CD14-positive monocyte (primary cell): ENCODE measurements at regions not wholly inside any gene's neighbourhood (a gene's known extent, or its start where the extent isn't known, plus 50 kb on each side); places are given as distances from the start of the nearest gene placed in this dataset.
"Not testable (repeated sequence)": the region's sequence is repeated elsewhere in the genome, so short reads cannot be mapped to it uniquely, and the experiment has no call there.

Source experiments
- DNase-seq, 3 donors: peaks; one replicate each; pipeline ENCODE4 v3.0.0-alpha.2; 2011 to 2022
- H2AFZ ChIP-seq: 2 replicates; pipeline ENCODE4 v1.6.0; 2012; ENCODE audit warnings: mild to moderate bottlenecking, low read depth, low read length, inconsistent platforms; ENCODE audit not compliant: insufficient read depth, poor library complexity, severe bottlenecking
- H3K27ac ChIP-seq, 2 donors: 1 replicate in 1 of 2; 2 replicates in 1 of 2; pipeline ENCODE4 v1.5.1; 2012 to 2013; ENCODE audit warnings: low read length in 2 of 2, control low read depth in 1 of 2, inconsistent platforms in 1 of 2, low read depth in 1 of 2, mild to moderate bottlenecking in 1 of 2
- H3K27me3 ChIP-seq, 2 donors: one replicate each; pipeline versions ENCODE4 v1.6.0 to v1.6.1; 2011 to 2013; ENCODE audit warnings: low read length in 2 of 2; ENCODE audit not compliant: control insufficient read depth in 2 of 2, insufficient read depth in 2 of 2
- H3K36me3 ChIP-seq, 2 donors: replicated peaks in 1 of 2; 1 replicate in 1 of 2; 2 replicates in 1 of 2; pipeline versions ENCODE4 v1.5.1 to v1.6.1; 2012 to 2013; ENCODE audit warnings: low read length in 2 of 2, control low read depth in 1 of 2, inconsistent platforms in 1 of 2, mild to moderate bottlenecking in 1 of 2; ENCODE audit not compliant: insufficient read depth in 2 of 2, control insufficient read depth in 1 of 2
- H3K4me1 ChIP-seq, 2 donors: 1 replicate in 1 of 2; 2 replicates in 1 of 2; pipeline versions ENCODE4 v1.5.1 to v1.6.1; 2012 to 2013; ENCODE audit warnings: low read length in 2 of 2, control low read depth in 1 of 2, inconsistent platforms in 1 of 2, mild to moderate bottlenecking in 1 of 2, moderate library complexity in 1 of 2; ENCODE audit not compliant: insufficient read depth in 2 of 2, control insufficient read depth in 1 of 2
- H3K4me2 ChIP-seq: replicated peaks from 2 replicates; pipeline ENCODE3; 2012; ENCODE audit warnings: low read length, moderate library complexity, mild to moderate bottlenecking; ENCODE audit not compliant: poor library complexity, severe bottlenecking; ENCODE audit errors: extremely low read depth
- H3K4me3 ChIP-seq, 3 experiments: fragments of 200-600 bp in 1 of 3; sonication (generic) in 1 of 3; replicated peaks in 1 of 3; 1 replicate in 2 of 3; 2 replicates in 1 of 3; pipeline ENCODE4 v1.5.1; 2011 to 2013; ENCODE audit warnings: low read length in 3 of 3, mild to moderate bottlenecking in 3 of 3, control low read depth in 2 of 3, low read depth in 2 of 3, inconsistent platforms in 1 of 3, moderate library complexity in 1 of 3
- H3K79me2 ChIP-seq: 2 replicates; pipeline ENCODE4 v1.6.0; 2012; ENCODE audit warnings: mild to moderate bottlenecking, control low read depth, inconsistent platforms, low read length, moderate library complexity; ENCODE audit not compliant: insufficient read depth
- H3K9ac ChIP-seq: 2 replicates; pipeline ENCODE4 v1.6.0; 2017; ENCODE audit warnings: low read length, mild to moderate bottlenecking; ENCODE audit not compliant: insufficient read depth, poor library complexity, severe bottlenecking
- H3K9me3 ChIP-seq, 2 donors: replicated peaks in 1 of 2; 1 replicate in 1 of 2; 2 replicates in 1 of 2; pipeline versions ENCODE4 v1.5.1 to v1.6.1; 2012 to 2013; ENCODE audit warnings: low read length in 2 of 2, control low read depth in 1 of 2; ENCODE audit not compliant: control insufficient read depth in 1 of 2, insufficient read depth in 1 of 2
- H4K20me1 ChIP-seq: 2 replicates; pipeline ENCODE4 v1.6.0; 2012; ENCODE audit warnings: mild to moderate bottlenecking, low read length, control low read depth, moderate library complexity; ENCODE audit not compliant: insufficient read depth
- H3K27ac Mint-ChIP-seq, 7 donors: one replicate each; pipeline ENCODE4 v1.8.0; 2020; ENCODE audit warnings: mild to moderate bottlenecking in 7 of 7, mixed read lengths in 7 of 7, moderate library complexity in 6 of 7, inconsistent platforms in 2 of 7
- H3K27me3 Mint-ChIP-seq, 3 donors: one replicate each; pipeline ENCODE4 v1.8.0; 2021 to 2022; ENCODE audit warnings: low read depth in 3 of 3, mild to moderate bottlenecking in 3 of 3, mixed read lengths in 3 of 3, moderate library complexity in 3 of 3, inconsistent platforms in 1 of 3
- H3K36me3 Mint-ChIP-seq, 2 donors: one replicate each; pipeline ENCODE4 v1.8.0; 2020; ENCODE audit warnings: mixed read lengths in 2 of 2, inconsistent platforms in 1 of 2, mild to moderate bottlenecking in 1 of 2
- H3K4me1 Mint-ChIP-seq: one replicate; pipeline ENCODE4 v1.8.0; 2020; ENCODE audit warnings: mild to moderate bottlenecking, mixed read lengths
- H3K4me3 Mint-ChIP-seq, 2 donors: one replicate each; pipeline ENCODE4 v1.8.0; 2020; ENCODE audit warnings: mild to moderate bottlenecking in 2 of 2, mixed read lengths in 2 of 2, moderate library complexity in 1 of 2
- H3K9me3 Mint-ChIP-seq, 7 donors: one replicate each; pipeline ENCODE4 v1.8.0; 2020 to 2022; ENCODE audit warnings: mixed read lengths in 7 of 7, mild to moderate bottlenecking in 6 of 7, moderate library complexity in 6 of 7, inconsistent platforms in 2 of 7
- CTCF ChIP-seq: fragments of 200-600 bp; IDR thresholded peaks from one replicate; pipeline ENCODE4 v1.8.0; 2022; ENCODE audit warnings: antibody characterized with exemption, mild to moderate bottlenecking
- whole genome bisulfite sequencing: methylation state at CpG from one replicate; pipeline ENCODE4 v1.1.5; 2013; ENCODE audit warnings: missing lambda C conversion rate; ENCODE audit not compliant: insufficient coverage; 5-methylcytosine and 5-hydroxymethylcytosine counted together
- intact Hi-C, 2 donors: fragments of 100-400 bp; cut with micrococcal nuclease; formaldehyde crosslinking; loops; one replicate each; pipeline versions ENCODE4 v1.15.0 to v1.15.1; 2023

GRCh38 chr10:4150676-4151075 lies 365.7 kb upstream of the KLF6 start:
- Histone ChIP-seq H3K4me1 (peaks cover 0 to 5% of the 10 kb centered on the region in 2 donors), H3K79me2 (no peaks in the 10 kb centered on the region), H3K27me3 (no peaks in the 10 kb centered on the region), H3K4me2 (no peak overlapping the region), H3K27ac (no peak overlapping the region), H3K9ac (no peak overlapping the region), H3K9me3 (peaks cover 0 to 9% of the 10 kb centered on the region in 2 donors), H2AFZ (no peak overlapping the region), H4K20me1 (no peaks in the 10 kb centered on the region), H3K4me3 (no peak overlapping the region), H3K36me3 (no peaks in the 10 kb centered on the region)
- Mint-ChIP-seq H3K4me1 (peaks cover 8% of the 10 kb centered on the region), H3K27me3 (peaks cover 0 to 3% (median 0%) of the 10 kb centered on the region in 3 donors), H3K36me3 (no peaks in the 10 kb centered on the region), H3K27ac (no peak overlapping the region), H3K9me3 (peaks cover 0 to 14% (median 5%) of the 10 kb centered on the region in 7 donors), H3K4me3 (no peak overlapping the region)
- TF ChIP-seq CTCF = no peak
- DNase-seq = no peak
- intact Hi-C loops = no loop called here
- no CpG with 5 or more reads among the region's 4 CpGs for WGBS

GRCh38 chr10:4149460-4149859 lies 364.5 kb upstream of the KLF6 start:
- H3K9ac ChIP-seq, H3K4me1 ChIP-seq, H2AFZ ChIP-seq, H3K36me3 Mint-ChIP-seq, H3K79me2 ChIP-seq, H4K20me1 ChIP-seq, H3K9me3 ChIP-seq, H3K4me1 Mint-ChIP-seq, H3K36me3 ChIP-seq, H3K4me3 ChIP-seq, H3K4me2 ChIP-seq, H3K4me3 Mint-ChIP-seq, H3K27me3 Mint-ChIP-seq, DNase-seq, H3K27me3 ChIP-seq, intact Hi-C loops, H3K27ac ChIP-seq: not testable (repeated sequence)
- Mint-ChIP-seq H3K27ac (peak overlapping the region in 2 of 7 donors; percentile 32 to 40), H3K9me3 (peaks cover 2 to 14% (median 6%) of the 10 kb centered on the region in 7 donors)
- WGBS = no CpG with 5 or more reads among the region's 14 CpGs
